HG02943 (cell line): ENCODE measurements at regions not wholly inside any gene's neighbourhood (a gene's known extent, or its start where the extent isn't known, plus 50 kb on each side); places are given as distances from the start of the nearest gene placed in this dataset.
"Not testable (repeated sequence)": the region's sequence is repeated elsewhere in the genome, so short reads cannot be mapped to it uniquely, and the experiment has no call there.

Experiments
- ATAC-seq: cut with Tn5 transposase; IDR thresholded peaks from one replicate; pipeline ENCODE4 v1.9.1; 2021; ENCODE audit warnings: mild to moderate bottlenecking, low read depth, moderate library complexity; ENCODE audit not compliant: unreplicated experiment

DNA sequence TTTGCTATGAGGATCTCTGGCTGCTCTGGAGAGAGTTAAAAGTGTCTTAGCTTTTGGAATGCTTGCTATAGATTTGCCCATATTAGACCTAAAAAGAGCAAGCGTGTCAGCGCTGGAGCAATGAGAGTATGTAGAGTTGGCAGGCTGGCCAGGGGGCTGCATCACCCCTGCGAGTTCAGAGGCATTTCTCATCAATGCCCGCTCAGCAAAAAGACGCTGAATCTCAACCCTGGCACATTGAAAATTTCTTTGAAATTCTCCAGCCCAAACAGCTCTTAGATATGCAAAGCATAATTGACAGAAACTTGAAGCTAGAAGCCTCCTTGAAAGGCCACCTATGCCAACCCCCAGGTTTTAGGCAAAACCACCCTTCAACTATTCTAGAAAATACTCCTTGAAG, 135.5 kb upstream of the F3 start:
- no peak for ATAC-seq

DNA sequence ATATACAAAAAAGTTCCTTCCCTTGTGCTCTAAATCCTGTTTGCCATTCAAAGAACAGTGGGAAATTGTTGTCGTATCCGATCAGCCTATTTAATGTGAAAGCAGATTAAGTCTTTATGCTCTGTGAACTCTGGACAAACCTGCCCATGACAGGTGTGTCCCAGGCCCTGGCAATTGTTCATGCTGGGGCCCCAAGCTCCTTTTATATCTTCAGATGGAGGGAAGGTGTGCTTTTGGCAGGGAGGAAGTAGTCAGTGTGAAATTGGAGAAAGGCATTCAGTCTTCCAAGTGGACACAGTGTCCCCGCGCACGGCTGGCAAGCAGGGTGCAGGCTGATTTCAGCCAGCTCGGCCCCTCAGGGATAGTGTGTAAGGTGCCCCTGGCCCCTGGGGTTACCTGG, 135.1 kb upstream of the F3 start:
- no peak for ATAC-seq

DNA sequence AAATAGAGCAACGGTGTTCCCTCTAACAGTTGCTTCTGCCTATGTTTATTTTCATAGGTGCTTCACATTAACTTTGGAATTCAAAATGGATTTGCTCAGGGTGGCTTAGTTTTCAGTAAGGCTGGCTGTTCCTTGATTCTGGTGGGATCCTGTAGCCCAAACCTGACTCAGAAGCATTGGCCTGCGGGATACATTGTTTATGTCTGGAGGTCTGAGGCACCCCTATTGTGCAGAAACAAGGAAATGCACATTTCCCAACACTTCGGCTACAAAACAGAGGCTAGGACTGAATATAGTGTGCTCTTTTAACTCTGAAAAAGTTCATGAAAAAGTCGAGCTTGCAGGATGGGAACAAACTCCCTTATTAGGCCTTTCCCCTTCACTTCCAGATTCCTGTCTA, 133.8 kb upstream of the F3 start:
- no peak for ATAC-seq

- ATAC-seq: no peak
These were observed 133.3 kb upstream of the F3 start for GRCh38 chr1:94674876-94675275.

DNA sequence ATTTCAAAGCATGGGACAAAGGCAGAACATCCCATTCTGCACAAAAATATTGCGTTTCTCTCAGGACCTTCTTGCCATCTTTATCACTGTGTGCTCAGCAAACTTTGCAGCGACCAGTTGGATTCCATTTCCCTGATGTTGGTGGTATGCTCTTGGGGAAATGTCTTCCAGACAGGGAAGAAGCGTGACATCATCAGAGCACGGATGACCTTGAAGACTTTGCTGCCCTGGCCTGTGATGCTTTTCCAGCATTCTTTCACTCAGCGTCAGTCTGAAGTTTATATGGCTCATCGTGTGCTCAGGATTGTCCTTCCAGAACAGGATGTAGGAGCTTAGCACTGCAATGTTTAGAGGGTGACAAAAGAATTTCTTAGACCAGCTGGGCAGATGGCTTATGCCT, 131.4 kb upstream of the F3 start:
- no peak for ATAC-seq

- ATAC-seq: no peak
These were observed 130.4 kb upstream of the F3 start for GRCh38 chr1:94672001-94672400.

GRCh38 chr1:94670273-94670672, 128.7 kb upstream of the F3 start:
- ATAC-seq: no peak

GRCh38 chr1:94669198-94669597, 127.6 kb upstream of the F3 start:
- ATAC-seq: no peak

GRCh38 chr1:94668528-94668927, 127.0 kb upstream of the F3 start:
- no peak for ATAC-seq

- no peak for ATAC-seq
These were observed 126.3 kb upstream of the F3 start for GRCh38 chr1:94667818-94668217.

GRCh38 chr1:94666797-94667196, 125.2 kb upstream of the F3 start:
- no peak for ATAC-seq

DNA sequence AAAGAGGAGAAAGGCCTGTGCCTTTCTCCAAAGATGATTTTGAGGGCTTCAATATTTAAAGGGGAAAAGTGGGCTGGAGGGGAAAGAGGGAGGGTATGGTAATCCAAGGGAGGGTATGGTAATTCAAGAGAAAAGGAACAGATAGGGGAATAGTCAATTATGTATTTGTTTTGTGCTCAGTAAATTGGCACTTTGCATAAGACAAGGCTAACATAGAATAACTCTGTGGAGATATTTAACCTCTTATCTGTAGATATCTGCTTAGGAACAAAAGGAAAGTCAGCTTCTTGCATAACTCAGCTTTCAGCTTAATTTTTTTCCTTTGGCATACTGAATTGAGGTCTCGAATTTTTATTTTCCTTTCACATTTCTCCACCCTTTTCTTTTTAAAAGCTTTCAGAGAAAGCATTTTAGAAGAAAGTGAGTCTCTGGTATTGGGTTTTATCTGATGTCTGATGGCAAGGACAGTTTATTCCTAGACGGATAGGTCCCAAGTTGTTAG, 119.9 kb upstream of the F3 start:
- ATAC-seq: no peak

DNA sequence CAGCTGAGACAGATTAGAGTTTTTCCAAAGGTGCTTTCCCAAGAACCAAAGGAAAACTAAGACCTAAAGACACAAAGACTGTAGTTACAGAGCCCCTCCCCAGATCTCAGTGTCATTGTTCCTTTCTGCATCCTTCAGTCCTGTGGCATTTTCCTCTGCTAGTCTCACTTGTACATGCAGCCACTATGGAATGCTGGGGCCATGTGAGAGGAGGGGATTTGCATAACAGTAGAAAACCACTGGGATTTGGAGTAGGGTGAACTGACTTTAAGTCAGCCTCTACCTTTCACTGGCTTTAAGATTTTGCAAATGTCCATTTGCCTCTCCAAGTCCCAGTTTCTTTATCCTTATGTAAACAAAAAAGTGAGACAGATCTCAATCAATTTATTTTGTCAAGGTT, 119.4 kb upstream of the F3 start:
- ATAC-seq: no peak

DNA sequence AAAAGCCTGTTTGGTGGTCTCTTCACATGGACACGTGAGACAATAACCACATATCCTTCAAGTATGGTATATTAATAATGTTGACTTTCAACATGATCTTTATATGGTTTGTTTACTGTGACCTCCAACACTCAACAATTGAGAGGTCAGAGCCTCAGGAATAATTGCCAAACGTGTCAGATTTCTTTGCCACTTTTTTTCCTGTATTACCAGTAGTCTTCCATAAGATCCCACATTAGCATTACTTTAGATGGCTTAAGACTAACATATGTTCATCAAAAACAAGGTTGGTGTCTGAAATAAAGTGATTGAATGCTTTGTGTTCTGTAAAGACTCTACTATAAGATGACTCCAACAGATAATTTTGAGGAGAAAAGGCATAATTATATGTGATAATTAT, 118.7 kb upstream of the F3 start:
- ATAC-seq: no peak

- not testable (repeated sequence) for ATAC-seq
These were observed 117.6 kb upstream of the F3 start for GRCh38 chr1:94659202-94659601.

DNA sequence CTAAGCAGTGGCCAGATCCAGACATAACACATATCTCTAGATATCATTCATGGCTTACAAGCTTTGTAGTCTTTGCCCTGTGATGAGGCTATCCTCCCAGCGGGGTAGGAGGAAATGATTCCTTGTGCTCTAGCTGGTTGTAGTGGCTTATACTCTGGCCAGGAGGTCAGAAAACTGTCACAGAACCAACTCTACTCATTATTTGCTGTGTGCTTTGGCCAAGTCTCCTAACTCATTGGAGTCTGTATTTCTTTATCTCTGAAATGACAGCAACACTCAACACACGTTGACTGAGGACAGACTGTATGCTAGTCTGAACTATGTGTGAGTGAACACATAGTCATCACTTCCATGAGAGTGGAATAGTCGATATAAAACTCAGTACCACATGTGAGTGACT, 116.7 kb upstream of the F3 start:
- ATAC-seq: no peak

- not testable (repeated sequence) for ATAC-seq
These were observed 116.2 kb upstream of the F3 start for GRCh38 chr1:94657776-94658175.

DNA sequence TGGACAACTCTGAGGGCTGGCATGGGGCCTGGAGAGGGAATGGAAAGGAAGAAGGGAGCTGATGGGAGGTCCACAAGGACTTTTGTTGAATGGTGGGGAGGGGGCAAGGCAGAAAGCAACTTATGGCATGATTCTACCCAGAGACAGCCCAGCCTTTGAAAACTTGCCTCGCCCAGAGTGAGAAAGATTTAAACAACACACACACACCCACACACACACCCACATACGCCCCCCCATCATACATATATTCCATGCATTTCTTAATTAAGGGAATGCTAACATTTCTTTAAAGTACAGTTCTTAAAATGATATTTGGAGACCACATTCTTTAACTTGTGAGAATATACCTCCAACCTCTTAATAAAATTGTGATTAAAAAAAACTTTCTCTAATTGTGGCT, 115.4 kb upstream of the F3 start:
- no peak for ATAC-seq

GRCh38 chr1:94654919-94655318, 113.4 kb upstream of the F3 start:
- no peak for ATAC-seq

DNA sequence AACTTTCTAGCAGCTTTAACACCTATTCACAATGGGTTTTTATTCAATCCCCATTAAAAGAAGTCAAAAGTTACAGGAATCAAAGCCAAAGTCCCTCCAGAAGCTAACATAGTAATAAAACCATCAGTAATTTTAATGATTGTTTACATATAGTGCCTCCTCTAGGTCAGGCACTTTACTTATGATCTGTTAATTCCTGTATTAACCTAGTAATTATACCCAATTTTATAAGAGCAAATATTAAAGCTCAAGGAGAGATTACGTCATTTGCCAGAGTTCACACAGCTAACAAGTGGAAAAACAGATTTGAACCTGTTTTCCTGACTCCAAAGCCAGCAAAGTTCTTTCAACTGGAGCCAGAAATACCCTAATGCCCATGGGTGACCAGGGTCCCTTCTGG, 112.9 kb upstream of the F3 start:
- no peak for ATAC-seq

DNA sequence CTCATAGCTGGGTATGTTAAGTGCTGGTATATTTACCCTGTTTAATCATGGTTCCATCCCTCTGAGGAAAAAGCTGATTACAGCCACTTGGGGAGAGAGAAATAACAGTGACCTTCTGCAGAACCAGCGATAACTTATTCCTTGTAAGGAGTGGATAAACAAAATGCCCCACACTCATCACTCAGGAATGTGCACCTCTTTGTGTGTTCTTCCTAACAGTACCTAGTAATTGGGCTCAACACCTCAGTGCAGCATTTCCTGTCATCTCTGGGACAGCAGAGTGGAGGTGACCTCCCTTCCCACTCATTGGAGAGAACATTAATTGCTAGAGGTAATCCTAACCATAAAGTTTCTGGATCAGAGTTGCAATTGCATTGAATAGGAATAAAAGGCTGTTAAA, 112.5 kb upstream of the F3 start:
- ATAC-seq: no peak

- no peak for ATAC-seq
These were observed 111.9 kb upstream of the F3 start for GRCh38 chr1:94653454-94653853.

GRCh38 chr1:94651076-94651475, 109.5 kb upstream of the F3 start:
- no peak for ATAC-seq
